ENCODE measurements at regions not wholly inside any gene's neighbourhood (a gene's known extent, or its start where the extent isn't known, plus 50 kb on each side); places are given as distances from the start of the nearest gene placed in this dataset.

GRCh38 chr3:27861046-27862036 is 139.2 kb upstream of the EOMES start:
- DNase-seq (ENCODE audit: low spot score), result peak; percentile 57

GRCh38 chr3:27865731-27866130 is 143.6 kb upstream of the EOMES start:
- no peak for DNase-seq (ENCODE audit: low spot score)

- no peak for DNase-seq (ENCODE audit: low spot score)
Measured at GRCh38 chr3:27869152-27869551, 147.0 kb upstream of the EOMES start.

- no peak for DNase-seq (ENCODE audit: low spot score)
Measured at GRCh38 chr3:27877061-27878013, 155.2 kb upstream of the EOMES start.

DNA sequence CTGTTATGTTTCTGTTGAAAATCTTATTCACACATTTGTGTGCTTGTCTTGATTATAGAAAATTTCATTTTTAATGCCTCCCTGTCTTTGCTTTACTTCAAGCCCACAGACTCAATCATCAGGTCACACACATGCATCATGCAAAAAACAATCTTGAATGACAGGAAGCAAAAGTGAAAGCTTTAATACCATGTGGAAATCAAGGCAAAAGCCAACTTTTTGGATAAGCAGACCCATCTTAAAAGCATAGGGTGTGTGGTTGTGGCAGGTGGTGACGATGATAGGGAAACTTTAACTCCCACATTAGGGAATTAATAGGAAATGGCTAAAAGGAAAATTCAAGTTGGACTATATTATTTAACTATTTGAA is 155.9 kb upstream of the EOMES start:
- DNase-seq (ENCODE audit: low spot score), result no peak

- DNase-seq (ENCODE audit: low spot score), result peak; percentile 68
Measured at GRCh38 chr3:27880969-27881892, 159.1 kb upstream of the EOMES start.

DNA sequence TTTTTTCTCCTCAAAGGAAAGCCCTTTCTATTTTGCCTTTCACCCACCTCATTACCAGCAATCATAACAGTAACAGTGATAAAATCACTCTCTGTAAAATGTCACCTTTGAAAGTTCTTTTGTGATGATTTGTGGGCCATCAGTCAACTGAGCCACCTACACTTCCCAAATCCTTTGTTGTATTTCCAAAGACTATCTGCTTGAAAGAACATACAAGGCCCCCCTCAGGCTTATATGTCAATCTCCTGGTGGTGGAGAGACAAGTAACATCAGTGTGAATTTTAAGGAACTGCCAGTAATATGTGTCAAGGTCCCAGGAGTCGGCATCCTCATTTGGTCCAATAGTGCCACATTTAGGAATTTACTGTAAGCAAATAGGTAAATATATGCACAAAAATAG is 161.1 kb upstream of the EOMES start:
- no peak for DNase-seq (ENCODE audit: low spot score)

GRCh38 chr3:27885641-27886040 is 163.5 kb upstream of the EOMES start:
- DNase-seq (ENCODE audit: low spot score), result no peak

- no peak for DNase-seq (ENCODE audit: low spot score)
Measured at GRCh38 chr3:27888562-27888961, 166.4 kb upstream of the EOMES start.

DNA sequence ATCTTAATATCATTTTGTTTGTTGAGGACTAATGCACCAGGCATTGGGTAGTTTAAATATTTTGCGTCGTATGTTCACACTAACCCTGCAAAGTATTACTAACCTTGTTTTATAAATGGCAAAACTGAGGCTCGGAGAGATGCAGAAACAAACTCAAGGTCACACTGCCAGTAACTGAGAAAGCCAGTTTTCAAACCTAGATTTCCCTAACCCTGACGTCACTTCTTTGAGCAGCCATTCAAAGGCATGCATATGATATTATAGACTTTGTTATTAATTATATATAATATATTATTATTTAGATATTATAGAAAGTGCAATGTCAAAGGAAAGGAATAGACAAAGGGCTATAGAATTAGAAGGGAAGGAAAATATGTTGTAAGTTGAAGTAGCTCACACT is 167.6 kb upstream of the EOMES start:
- DNase-seq (ENCODE audit: low spot score), result no peak

GRCh38 chr3:27900316-27900715 is 178.2 kb upstream of the EOMES start:
- DNase-seq (ENCODE audit: low spot score), result peak; percentile 65

DNA sequence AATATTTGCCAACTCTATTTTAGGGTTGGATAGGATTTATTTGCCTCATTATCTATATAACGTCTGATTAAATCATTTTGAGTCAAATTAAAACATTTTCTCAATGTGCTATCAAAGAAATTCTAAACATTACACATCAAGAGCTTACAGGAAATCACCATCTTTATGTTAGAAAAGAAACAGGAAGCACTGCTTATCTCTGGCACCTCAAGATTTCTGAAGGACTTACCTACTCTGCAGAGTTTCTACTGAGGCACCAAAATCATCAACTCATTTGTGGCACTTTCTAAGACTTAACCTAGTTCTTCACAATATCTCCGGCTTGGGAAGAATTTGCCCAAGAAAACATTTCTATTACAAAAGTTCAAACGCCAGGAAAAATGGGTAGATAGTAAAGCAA is 181.3 kb upstream of the EOMES start:
- peak; percentile 30 for DNase-seq (ENCODE audit: low spot score)

DNA sequence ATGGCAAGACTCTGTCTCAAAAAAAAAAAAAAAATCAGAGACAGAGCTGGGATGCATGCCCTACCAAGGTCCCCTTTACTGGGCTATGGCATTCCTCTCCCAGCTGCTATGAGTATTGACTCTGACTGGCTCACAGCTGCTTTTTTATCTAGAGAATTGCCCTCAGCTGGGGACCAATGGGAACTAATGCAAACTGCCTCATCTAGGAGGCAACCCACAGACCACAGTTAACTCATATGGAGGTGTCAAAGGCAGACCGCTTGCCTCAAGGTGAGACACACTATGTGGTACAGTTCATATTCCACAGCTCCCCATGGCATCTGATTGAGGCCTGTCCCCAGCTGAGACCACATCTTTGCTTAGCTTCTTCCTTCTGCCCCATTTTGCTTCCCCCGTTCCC is 183.5 kb upstream of the EOMES start:
- DNase-seq (ENCODE audit: low spot score), result peak; percentile 59

DNA sequence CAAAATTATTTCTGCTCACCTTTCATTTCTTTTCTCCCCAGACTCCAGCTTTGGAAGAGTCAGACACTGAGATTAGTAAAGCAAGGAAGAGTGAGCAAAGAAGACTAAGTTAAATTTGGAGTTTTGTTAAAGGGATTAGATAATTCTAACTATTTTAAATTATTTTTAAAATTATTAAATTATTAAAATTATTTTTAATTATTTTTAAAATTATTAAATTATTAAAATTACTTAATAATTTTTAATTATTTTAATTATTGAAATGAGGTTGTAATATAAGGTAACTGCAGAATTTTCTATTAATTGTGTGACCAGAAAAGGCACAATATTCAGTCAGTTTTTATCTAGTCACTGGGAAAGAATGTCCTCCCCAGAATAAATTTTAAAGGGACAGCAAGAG is 185.0 kb upstream of the EOMES start:
- no peak for DNase-seq (ENCODE audit: low spot score)

DNA sequence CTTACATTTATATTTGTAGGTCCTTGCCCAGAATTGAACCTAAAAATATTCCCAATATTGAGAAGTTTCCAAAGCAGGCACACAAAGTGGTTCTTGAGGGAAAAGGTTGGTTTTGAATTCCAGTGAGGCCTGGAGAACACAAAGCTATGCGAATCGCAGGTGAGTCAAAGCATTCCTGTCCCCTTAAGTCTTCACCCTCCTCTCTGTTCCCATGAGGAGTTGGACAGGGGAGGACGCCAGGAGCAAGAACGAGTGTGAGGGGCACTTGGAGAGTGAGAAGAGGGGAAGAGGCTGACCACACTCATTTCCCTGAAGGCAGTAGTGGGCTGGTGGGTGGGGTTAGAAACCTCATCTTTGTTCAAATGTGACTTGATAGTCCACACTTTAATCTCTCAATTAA is 185.8 kb upstream of the EOMES start:
- no peak for DNase-seq (ENCODE audit: low spot score)

DNA sequence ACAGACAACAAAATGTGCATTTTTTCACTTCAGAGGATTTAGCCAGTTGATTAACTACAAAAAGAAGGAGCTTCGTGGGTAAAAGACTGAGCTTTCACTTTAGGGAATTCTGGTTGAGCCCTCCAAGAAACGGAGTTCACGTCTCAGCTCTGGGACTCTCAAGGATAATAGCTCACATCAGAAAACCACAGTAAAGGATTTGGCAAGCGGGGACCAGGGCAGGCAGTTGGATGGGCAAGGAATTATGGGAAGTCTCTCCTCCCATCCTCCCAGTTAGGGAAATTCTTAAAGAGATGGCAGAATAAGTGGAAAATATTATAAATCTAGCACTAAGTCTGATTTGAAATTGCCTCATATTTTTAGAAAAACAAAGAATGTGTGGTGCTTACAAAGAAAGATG is 188.3 kb upstream of the EOMES start:
- no peak for DNase-seq (ENCODE audit: low spot score)

DNA sequence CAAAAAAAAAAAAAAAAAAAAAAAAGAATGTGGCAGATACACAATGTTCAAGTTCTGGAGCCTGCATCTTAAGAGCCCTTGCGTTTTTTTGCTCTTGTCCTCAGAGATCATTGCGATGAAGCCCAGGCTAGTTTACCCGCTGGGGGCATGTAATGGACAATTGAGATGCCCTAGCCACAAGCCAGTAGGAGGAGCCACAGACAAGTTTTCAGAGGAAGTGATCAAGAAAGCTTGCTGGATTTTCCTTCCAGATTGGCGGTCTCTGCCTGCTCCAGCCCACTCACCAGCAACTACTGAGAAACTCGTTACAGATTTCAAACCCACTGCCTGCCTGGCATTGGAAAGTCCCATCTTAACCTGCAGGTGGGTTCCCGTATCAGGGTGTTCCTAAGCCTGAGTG is 192.1 kb upstream of the EOMES start:
- DNase-seq (ENCODE audit: low spot score), result no peak

DNA sequence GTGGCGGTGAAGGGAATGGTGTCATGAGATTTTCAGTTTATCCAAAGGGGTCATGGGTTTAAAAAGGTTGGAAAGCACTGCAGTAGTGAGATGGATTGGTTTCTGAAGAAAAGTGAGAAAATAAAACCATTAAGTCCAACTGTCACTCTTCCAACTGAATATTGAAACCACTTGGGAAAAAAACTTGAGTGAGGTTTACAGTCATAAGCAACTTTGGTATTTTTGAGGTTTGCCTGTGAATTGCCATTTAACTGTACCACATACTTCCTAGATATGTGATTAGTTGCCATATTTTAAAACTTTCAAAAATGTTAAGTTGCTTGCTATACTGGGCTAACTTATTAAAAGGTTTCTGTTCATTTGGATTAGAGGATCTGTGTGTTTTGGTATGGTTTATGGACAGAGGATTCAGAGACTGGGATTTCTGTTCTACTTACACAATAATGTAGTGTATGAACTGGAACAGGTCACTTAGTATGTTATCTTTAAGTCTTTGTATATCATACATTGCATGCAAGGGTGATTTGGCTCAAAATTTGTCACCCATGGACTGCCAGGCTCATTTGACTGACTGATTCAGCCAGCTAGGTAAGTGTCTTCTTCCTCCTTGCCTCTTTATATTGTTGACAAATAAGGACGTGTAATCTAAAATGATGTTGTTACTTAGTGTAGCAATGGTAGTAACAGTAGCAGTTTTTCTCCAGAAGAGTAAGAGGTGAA is 201.4 kb upstream of the EOMES start:
- no peak for DNase-seq (ENCODE audit: low spot score)

DNA sequence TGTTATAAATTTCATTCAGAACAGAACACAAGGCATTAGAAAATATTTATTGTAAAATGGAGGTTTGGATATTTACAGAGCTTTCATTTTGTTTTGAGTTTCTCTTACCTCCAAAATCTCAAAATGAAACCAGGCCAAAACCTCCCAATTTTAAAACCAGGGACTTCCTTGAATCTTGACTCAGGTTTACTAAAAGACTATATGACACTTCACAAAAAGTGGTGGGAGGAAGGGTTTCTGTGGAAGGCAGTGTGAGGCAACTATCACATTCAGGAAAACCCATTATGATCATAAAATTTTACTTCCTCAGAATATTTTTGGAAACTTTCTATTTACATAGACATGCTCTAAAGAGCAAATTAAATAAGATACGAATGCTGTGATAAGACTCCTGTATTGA is 205.8 kb upstream of the EOMES start:
- DNase-seq (ENCODE audit: low spot score), result no peak

DNA sequence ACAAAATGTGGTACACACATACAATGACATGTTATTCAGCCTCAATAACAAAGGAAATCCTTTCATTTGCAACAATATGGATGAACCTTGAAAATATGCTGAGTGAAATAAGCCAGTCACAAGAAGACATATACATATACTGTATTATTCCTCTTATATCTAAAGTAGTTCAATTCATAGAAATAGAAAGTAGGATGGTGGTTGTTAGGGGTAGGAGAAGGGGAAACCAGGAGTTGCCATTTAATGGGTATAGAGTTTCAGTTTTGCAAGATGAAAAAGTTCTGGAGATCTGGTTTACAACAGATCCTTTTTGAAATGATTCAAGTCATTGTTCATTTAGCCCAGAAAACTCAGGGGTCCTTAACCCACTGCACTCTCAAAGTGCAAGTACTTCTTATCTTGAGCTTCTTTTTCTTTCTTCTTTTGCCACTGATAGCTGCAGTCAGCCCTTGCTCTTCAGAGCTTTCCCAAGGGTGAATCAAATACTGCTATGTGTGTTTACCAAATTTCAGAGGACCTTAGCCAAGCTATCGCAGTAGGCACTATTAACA is 208.0 kb upstream of the EOMES start:
- no peak for DNase-seq (ENCODE audit: low spot score)

DNA sequence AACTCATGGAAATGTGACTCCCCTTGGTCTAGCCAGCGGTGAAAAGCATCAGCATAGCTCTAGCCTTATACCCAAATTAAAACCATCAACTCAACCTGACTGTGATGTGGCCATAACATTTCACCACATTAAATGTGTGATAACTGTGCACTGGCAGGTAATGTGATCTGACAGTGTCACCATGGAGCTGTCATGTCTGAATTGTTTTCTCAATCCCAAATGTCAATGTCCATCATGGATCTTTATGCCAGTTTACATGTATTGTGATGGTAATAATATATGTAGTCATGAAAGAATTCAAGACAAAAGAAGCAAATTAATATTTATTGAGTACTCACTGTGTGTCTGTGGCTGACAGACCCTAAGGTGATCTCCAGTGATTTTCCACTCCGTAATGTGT is 213.4 kb upstream of the EOMES start:
- DNase-seq (ENCODE audit: low spot score), result no peak
